GM21367 (cell line): ENCODE measurements at regions not wholly inside any gene's neighbourhood (a gene's known extent, or its start where the extent isn't known, plus 50 kb on each side); places are given as distances from the start of the nearest gene placed in this dataset.

Source experiments
- ATAC-seq: cut with Tn5 transposase; IDR thresholded peaks from one replicate; pipeline ENCODE4 v1.9.1; 2021; ENCODE audit not compliant: unreplicated experiment

DNA sequence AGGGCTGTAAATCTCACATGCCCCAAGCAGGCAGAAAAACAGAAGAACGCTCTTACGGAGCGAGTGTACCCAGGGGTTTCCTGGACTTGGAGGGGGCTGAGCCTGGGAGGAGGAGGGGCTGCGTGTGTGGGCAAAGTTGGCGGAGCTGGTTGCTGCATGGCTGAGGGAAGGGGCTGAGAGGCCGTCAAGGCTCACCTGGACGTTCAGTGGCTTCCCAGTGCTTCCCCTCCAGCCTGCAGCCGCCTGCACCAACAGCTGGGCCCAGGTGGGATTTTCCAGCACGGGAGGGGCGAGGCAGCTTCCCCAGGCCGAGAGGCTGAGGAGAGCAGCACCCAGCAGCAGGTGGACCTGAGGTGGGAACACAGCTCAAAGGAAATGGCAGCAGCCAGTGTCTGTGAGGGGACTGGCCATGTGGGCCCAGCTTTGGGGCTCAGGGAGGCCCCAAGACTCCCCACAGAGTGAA, 70.6 kb upstream of the CTDP1 start:
- ATAC-seq: no peak

DNA sequence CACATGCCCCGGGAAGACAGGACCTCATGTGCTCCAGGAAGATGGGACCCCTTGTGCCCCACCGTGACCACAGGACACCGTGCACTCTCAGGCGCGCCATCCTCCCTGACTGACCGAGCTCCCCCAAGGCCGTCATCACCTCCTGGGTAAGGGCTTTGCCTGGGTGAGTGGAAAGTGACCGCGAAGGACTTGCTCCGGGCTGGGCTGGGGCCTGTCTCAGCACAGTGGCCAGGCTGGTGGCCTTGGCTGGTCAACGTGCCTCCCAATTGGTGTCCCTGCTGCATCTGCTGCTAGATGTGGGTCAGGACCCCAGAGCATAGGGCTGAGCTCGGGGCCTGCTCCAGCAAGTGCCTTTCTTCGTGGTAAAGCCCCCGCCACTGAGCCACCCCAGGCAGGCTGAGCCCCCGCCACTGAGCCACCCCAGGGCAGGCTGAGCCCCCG, 69.7 kb upstream of the CTDP1 start:
- no peak for ATAC-seq

DNA sequence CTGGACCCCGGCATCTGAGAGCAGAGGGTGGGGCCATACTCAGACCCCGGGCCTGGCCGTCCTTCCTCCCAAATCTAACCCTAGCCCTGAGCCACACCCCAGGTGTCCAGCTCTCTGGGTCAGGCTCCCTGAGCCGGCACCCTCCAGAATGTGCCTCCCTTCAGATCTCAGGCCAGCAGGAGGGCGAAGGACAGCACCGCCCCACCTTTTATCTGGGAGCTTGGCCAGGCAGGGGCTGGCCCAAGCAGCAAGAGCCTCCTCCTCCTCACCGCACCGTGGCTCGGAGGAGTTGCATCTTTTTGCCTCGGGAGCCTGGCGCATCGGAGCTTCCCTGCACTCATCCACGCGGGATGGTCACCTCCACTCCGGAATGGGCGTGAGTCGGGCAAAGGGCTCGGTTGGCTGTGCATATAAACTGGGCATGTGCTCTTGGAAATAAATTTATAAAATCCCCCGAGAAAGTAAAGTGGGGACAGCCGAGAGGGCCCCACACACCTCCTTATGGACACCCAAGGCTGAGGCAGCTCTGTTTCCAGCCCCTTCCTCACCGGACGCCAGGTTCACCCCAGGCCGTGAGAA, 69.1 kb upstream of the CTDP1 start:
- no peak for ATAC-seq

DNA sequence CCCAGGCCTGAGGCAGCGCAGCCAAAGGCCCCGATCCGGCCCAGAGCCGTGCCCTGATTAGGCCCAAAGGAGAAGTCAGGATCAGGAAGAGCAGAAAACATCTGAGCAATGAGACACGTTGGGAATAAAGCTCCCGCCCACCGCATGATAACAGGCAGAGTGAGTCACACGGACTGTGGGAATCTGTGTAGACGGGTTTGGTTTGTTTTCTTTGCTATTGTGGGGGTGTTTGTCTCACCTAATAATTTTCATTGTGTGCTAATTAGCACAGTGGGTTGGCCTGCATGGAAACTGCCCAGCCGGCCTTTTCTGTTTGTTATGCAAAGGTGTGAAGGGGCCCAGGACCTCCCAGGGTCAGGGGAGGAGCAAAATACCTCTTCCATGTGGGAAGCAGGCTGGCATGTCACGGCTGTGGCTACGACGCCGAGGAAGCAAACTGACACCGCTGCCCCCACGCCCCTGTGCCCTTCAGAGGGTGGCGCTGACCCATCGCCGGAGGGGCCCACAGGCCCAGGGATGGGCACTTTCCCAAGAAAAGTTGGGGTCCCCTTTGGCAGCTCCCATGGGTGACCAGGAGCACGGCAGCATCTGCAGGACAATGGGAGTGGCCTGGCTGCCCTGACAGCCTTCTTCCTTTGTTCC, 68.4 kb upstream of the CTDP1 start:
- no peak for ATAC-seq

DNA sequence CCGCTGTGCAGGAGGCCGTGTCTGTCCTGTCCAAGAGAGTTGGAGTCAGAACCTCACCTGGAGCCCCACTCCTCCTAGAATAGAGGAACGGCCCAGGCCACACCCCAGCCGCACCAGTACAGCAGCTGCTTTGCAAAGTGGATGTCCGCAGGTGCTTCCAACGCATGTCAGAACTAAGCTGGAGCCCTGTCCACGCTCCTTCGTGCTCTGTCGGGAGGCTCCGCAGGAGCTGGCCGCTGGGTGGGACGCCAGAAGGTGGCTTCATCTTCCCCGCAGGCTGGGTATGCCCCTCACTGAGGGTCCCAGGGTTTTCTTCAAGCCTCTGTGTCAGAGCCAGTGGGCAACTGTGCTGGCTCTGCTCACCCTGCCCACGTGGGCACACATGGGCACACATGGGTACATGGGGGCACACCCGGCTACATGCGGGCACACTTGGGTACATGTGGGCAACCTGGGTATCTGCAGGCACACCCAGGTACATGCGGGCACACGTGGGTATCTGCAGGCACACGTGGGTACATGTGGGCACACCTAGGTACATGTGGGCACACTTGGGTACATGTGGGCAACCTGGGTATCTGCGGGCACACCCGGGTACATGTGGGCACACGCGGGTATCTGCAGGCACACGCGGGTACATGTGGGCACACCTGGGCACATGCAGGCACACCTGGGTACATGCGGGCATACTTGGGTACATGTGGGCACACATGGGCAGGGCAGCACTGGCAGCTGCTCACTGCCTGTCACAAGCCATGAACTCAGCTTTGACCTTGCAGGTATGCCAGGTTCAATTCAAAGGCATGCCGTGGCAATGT, 67.1 kb upstream of the CTDP1 start:
- ATAC-seq: no peak

DNA sequence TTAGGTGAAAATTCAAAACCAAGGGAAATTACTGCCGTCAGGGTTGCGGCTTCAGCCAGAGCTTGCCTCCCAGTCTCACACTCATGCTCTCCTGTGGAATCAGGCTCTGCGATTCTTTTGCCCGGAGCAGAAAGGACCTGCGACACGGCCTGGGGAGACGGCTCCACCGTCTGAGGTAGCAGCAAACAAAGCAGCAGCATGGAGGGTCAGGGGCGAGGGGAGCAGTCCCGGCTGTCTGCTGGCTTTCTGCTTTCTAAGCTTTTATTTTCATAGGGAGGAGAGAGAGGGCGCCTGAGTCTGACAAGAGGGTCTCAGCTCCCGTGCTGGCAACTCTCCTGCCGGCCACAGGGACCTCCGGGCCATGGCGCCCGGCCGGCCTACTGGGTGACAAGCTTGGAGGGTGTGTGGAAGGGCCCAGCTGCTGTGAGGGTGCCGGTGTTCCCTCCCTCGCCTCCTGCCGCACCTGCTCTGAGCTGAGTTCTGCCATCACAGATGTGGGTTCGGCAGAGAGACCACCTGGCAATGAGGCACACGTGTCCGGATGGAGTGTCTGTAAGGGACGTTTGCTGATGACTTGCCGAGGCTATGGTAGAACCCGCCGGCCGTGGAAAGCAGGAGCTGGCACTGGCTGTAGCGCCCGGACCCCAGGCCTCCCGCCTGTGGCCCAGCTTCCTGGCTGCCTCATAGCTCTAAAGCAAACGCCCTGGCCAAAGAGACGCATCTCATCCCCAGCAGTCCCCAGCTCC, 66.2 kb upstream of the CTDP1 start:
- ATAC-seq: no peak

DNA sequence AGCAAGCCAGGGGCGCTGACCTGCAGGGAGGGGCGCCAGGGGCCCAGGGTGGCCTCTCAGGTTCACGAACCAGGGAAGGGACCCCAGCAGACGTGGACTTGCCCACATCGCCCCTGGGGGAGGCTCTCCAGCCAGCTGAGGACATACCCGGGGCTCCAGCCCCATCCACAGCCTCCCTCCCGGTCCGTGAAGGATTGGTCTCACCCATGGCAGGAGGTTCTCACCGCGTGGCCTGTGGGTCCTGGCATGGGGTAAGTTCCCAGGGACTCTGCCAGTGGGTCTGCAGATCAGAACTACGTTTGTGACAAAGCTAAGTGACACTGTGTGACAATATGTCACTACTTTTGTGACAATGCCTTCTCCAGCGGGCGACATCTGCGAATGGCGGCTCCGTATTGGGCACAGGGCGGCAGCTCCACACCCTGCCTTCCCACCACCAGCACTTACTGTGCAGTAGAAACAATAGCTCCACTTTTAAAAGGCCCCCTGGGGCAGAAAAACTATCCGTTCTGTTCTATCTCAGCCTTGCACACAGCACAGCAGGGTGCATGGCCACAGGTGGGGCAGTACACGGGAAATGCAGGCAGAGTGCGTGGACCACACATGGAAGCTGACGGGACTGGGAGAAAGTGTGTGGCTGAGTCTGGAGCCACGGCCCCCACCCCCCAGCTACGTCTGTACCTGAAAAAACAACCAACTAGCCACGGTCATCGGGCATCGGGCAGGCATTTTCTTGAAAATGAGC, 65.2 kb upstream of the CTDP1 start:
- ATAC-seq: no peak

DNA sequence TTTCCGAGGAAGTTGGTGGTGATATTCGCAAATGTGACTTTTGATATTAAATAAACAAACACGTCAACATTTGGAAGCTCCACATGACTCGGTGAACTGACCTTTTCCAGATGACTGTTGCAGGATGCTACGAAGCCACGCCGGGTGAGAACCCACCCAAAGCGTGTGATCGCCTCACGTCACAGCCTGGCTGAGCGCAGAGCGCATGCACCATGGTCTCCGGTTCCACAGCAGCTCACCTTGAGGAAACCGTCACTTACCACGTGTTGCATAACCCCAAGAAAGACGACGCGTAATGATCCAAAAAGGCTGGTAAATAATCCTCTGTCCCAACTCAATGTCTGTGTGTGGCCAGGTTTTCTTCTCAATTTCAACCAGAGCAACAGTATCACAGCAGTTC, 64.5 kb upstream of the CTDP1 start:
- ATAC-seq: no peak

DNA sequence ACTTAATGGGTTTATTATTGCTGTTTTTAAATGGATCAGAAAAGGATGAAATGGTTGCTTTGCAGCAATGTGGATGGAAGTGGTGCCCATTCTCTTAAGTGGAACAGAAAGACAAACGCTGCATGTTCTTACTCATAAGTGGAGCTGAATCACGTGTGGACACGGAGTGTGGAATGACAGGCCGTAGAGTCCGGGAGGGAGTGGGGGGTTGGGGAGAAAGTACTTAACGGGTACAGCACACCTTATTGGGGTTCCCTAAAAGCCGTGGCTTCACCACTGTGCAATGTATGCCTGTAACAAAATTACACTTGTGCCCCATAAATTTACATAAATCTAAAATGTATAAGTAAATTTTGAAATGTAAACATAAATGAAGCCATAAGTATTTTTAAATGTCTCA, 64.0 kb upstream of the CTDP1 start:
- ATAC-seq: no peak

DNA sequence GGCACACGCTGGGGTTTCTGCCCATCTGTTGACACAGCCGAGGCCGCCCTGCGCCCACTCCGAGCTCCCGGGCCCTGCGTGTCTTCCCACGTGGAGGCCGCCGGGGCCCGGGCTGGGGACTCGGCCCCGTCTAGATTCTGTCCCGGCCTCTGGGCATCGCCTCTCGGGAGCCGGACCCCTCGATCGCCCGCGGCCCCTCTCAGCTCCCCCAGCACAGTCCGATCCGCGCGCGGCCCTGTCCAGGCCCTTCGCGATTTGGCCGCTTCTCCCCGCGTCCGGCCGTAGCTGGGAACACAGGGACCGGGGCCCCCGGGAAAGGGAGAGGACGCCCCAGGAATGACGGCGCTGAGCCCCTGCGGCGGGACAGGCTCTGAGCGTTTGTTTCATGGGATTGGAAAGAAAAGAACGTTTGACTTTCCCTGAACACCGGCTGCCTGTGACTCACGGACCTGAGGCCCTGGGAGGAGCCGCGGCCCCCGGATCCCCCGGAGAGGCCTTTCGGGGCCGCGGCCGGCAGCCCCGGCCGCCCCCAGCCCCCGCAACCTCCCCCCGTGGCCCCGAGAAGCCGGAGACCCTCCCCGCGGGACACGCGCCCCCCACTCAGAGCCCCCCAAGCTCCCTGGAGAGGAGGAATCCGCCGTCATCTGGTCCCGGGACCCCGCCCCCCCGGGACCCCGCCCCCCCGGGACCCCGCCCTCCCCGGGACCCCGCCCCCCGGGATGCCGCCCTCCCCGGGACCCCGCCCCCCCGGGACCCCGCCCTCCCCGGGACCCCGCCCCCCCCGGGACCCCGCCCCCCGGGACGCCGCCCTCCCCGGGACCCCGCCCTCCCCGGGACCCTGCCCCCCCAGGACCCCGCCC, 62.7 kb upstream of the CTDP1 start:
- ATAC-seq: no peak

DNA sequence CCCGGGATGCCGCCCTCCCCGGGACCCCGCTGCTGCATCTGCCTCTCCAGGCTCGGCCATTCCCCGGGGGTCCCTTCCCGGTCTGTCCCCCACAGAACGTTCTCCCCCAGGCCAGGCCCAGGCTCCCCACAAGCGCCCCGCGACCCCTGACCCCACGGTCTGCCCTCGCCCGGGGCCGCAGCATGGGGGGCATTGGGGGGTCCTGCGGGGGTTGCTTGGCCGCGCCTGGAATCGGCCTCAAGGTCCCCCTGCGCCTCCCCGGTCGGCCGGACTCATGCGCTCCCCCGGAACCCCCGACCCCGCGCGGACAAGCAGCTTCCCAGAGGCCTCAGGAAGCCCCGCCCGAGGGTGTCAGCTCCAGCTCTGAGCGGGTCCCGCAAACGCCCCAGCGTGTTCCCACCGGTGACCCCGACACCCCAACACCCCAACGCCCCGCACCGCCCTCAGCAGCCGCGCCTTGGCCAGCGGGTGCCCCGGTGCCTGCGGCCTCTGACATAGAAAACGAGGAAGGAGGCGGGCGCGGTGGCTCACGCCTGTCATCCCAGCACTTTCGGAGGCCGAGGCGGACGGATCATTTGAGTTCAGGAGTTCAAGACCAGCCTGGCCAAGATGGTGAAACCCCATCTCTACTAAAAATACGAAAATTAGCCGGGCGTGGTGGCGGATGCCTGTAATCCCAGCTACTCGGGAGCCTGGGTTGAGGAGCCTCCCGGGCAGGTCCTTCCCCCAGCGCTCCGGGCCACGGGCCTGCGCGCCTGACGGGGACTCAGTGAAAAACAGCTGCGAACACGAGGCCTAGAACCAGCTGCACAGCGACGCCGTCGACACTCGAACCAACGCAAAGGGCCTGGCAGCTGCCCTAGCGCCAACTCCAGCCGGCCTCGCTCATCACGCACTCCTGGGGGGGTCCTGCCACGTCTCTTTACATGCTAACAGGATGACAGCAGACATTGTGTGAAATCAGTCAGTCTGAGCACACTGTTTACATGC, 61.8 kb upstream of the CTDP1 start:
- ATAC-seq: no peak

DNA sequence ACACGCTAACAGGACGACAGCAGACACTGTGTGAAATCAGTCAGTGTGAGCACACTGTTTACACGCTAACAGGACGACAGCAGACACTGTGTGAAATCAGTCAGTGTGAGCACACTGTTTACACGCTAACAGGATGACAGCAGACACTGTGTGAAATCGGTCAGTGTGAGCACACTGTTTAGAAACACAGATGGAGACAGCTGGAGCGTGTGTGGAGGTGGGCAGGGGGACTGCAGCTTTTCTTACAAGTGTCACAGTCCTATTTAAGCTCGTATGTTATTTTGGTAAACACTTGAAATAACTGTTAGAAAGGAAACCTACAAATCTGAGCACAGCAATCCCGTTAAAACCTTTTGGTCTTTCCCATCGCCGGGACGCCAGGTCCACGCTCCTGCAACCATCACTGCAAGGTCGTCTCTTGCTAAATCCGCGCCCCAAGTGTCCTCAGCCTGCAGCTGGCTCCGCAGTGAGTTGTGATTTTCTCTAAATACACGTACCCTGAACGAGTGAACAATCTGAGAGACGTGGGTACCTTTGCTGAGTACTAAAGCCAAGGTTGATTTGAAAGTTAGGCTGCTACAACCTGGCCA, 58.9 kb upstream of the CTDP1 start:
- no peak for ATAC-seq

DNA sequence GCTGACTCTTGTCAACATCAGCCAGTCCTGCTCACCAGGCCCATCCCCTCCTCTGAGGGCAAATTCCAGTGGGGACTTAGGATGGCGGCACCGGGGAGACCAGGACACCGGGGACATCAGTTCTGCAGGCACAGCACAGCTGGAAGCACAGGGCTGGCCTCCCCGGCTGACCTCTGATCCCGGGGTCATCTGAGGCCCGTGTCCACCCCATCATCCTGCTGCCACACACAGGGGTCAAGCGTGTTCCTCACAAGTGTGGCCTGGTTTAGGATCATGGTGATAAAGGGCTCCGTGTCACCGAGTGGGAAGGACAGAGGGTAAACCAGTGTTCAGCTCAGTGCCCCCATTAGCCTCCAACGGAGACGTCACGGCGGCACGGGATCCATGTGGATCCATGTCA, 58.1 kb upstream of the CTDP1 start:
- no peak for ATAC-seq

DNA sequence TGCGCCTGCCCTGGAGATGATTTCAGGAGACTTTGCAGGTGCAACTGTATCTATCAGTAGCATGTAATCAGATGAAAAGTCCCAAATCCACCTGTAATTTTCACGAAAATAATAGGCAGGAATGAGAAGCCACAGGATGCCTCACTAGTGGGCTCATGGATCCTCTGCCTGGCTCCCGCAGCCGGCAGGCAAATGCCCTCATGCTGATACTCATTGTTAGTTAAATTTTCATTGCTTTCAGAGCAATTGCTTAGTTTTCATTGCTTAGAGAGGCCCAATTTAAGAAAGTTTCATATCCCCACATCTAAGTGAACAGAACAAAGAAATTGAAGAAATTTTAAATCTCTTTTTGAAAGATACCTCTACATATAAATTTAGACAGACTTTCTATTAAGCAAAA, 57.6 kb upstream of the CTDP1 start:
- no peak for ATAC-seq

DNA sequence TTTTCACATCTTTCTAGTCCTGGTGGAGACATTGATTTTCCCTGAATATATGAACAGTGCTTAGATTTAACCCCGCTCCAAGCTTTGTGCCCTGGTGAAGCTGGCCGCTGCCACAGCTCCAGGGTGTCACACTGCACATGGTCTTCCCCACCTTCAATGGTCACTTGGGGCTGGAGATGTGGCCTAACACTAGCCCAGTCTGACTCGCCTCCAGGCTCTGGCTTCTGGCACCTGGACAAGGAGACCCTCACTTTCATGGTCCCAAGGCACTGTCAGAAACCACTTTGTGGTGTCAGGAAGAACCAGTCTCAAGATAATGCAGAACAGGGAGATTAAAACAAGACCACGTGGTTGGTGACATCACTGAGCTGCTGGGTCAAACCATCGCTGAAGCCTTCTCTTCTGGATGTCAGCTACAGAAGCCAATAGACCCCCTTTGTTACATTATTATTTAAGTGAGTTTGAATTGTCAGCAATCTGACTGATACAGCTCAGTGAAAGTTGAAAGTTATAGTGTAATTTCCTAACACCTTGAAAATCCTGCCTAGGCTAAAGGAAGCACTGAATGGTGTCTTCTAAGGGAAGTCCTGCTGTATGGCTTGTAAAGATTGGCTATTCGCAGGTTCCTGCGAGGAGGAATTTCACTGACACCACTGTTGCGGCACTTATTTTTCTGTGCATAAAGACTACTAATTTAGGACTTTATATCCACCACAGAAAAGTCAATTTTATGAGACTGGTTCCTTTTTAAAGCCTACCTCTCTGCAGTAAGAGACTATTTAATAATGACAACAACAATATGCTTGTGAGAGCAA, 55.0 kb upstream of the CTDP1 start:
- ATAC-seq: no peak

DNA sequence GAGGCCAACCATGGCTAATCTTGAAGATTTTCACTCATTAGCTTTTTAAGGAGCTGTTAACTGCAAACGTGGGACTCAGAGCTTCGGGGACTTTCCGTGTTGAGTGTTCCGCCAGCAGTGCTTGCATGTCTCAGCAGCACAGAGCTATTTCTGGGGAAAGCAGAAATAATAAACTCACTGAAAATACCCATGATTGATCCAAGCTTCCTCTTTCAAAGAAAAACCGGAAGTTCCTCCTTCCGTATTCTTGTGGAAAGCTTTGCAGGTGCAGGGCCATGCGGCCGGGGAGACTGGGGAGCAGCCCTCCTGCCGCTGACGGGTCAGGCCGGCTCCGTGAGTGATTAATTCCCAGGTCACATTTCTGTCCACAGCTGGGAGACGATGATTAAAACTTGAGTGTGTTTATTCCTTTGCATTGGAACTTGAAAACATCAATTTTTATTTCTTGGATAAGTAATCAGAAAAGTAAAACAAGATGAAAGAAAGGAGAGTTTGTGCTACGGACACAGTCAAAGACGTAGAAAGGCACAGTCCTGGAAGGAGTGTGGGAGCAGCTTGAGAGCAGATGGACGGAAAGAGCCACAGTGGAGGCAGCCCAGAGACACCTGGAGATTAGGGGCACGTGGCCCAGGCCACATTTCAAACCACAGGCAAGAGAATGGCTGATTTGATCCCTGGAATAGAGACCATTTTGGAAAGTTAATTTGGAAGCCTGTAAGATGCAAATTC, 54.2 kb upstream of the CTDP1 start:
- ATAC-seq: peak; percentile 73
